Stimulated activated CD8-positive, alpha-beta memory T cell treated with anti-CD3 and anti-CD28 coated beads, Interleukin-12 subunit alpha, Interleukin-12 subunit beta, amount 100 ng/mL, for 24 hours (primary cell): ENCODE measurements at regions not wholly inside any gene's neighbourhood (a gene's known extent, or its start where the extent isn't known, plus 50 kb on each side); places are given as distances from the start of the nearest gene placed in this dataset.

Experiments
- DNase-seq: peaks from one replicate; pipeline ENCODE4 v3.0.0-alpha.2; 2020; ENCODE audit errors: extremely low read depth

- no peak for DNase-seq
These were observed 509.2 kb upstream of the ZEB2 start for GRCh38 chr2:145029081-145029480.

GRCh38 chr2:145028101-145028920 is 508.4 kb upstream of the ZEB2 start:
- DNase-seq = no peak

- no peak for DNase-seq
These were observed 506.8 kb upstream of the ZEB2 start for GRCh38 chr2:145026456-145027455.

GRCh38 chr2:145025382-145025781 is 505.5 kb upstream of the ZEB2 start:
- no peak for DNase-seq

- no peak for DNase-seq
These were observed 503.5 kb upstream of the ZEB2 start for GRCh38 chr2:145023334-145023934.

GRCh38 chr2:145022666-145023333 is 502.9 kb upstream of the ZEB2 start:
- DNase-seq = no peak

GRCh38 chr2:145021962-145022665 is 502.2 kb upstream of the ZEB2 start:
- DNase-seq = no peak

GRCh38 chr2:145020694-145021093 is 500.8 kb upstream of the ZEB2 start:
- no peak for DNase-seq

GRCh38 chr2:145020139-145020538 is 500.2 kb upstream of the ZEB2 start:
- DNase-seq = no peak

GRCh38 chr2:145018502-145018901 is 498.6 kb upstream of the ZEB2 start:
- no peak for DNase-seq

GRCh38 chr2:145017149-145017548 is 497.2 kb upstream of the ZEB2 start:
- DNase-seq = no peak

- DNase-seq = no peak
These were observed 496.8 kb upstream of the ZEB2 start for GRCh38 chr2:145016711-145017110.

- no peak for DNase-seq
These were observed 495.6 kb upstream of the ZEB2 start for GRCh38 chr2:145015561-145015960.

- no peak for DNase-seq
These were observed 492.9 kb upstream of the ZEB2 start for GRCh38 chr2:145012806-145013205.

GRCh38 chr2:145012214-145012670 is 492.3 kb upstream of the ZEB2 start:
- no peak for DNase-seq

- no peak for DNase-seq
These were observed 490.7 kb upstream of the ZEB2 start for GRCh38 chr2:145010635-145011034.

- no peak for DNase-seq
These were observed 488.0 kb upstream of the ZEB2 start for GRCh38 chr2:145007960-145008263.

GRCh38 chr2:145007093-145007959 is 487.4 kb upstream of the ZEB2 start:
- DNase-seq = no peak

GRCh38 chr2:145002624-145003023 is 482.7 kb upstream of the ZEB2 start:
- no peak for DNase-seq

GRCh38 chr2:145000376-145000775 is 480.5 kb upstream of the ZEB2 start:
- DNase-seq = no peak
